ENCODE measurements at regions not wholly inside any gene's neighbourhood (a gene's known extent, or its start where the extent isn't known, plus 50 kb on each side); places are given as distances from the start of the nearest gene placed in this dataset.

DNA sequence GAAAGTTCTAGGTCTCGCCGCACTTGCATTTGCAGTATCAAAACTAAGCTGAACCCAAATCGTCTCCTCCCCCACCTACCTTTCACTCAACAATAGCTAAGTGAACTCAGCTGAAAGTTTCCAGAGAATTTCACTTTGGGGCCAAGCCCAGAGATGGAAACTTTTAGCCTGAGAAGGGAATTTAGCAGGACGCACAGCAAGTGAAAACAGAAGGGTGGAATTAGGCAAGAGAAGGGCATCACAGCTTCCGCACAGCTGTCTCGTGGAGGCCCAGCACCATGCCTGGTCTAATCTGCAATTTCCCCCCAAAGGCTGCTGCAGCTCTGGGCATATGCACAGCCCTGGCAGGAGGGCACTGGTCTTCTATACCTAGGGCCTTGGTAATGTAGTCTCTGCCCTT is 262.0 kb downstream of the TNS1 start:
- TF ChIP-seq POLR2AphosphoS5 (IDR thresholded peaks at IDR 0.05; ENCODE audit: low read depth, low read length), result no peak
- TF ChIP-seq POLR2A (IDR thresholded peaks at IDR 0.05; ENCODE audit: low read depth, low read length), result no peak
